ENCODE measurements at regions not wholly inside any gene's neighbourhood (a gene's known extent, or its start where the extent isn't known, plus 50 kb on each side); places are given as distances from the start of the nearest gene placed in this dataset.

- Histone ChIP-seq H3K36me3 (ENCODE audit: insufficient read depth, low read length) (no peaks in the 10 kb centered on the region), H3K9me3 (ENCODE audit: insufficient read depth, low read depth, low read length) (0 out of 2 replicates have a peak, but pooled peaks cover 2% of the 10 kb centered on the region), H3K4me1 (ENCODE audit: insufficient read depth, low read length) (peaks cover 15% of the 10 kb centered on the region), H3K27me3 (ENCODE audit: insufficient read depth, low read length) (peaks cover 10% of the 10 kb centered on the region; the same call in 1 of the 2 replicates), H3K9ac (ENCODE audit: low read depth, low read length) (no peak overlapping the region), H3K27ac (ENCODE audit: low read depth, low read length) (no peak overlapping the region), H3K4me3 (ENCODE audit: low read length) (no peak overlapping the region)
- 70% methylated on average over 14 of the region's 14 CpGs for WGBS
Measured at GRCh38 chr2:236794176-236794957, 224.7 kb downstream of the ACKR3 start.

GRCh38 chr2:236795169-236795860, 225.7 kb downstream of the ACKR3 start:
- 95% methylated on average over 11 of the region's 11 CpGs for WGBS
- peaks cover 15% of the 10 kb centered on the region for H3K4me1 ChIP-seq (ENCODE audit: insufficient read depth, low read length)
- no peak overlapping the region for H3K27ac ChIP-seq (ENCODE audit: low read depth, low read length)
- no peak overlapping the region for H3K4me3 ChIP-seq (ENCODE audit: low read length)
- no peaks in the 10 kb centered on the region for H3K36me3 ChIP-seq (ENCODE audit: insufficient read depth, low read length)
- no peak overlapping the region for H3K9ac ChIP-seq (ENCODE audit: low read depth, low read length)
- H3K27me3 ChIP-seq (ENCODE audit: insufficient read depth, low read length), result peaks cover 10% of the 10 kb centered on the region; the same call in 1 of the 2 replicates
- H3K9me3 ChIP-seq (ENCODE audit: insufficient read depth, low read depth, low read length), result 0 out of 2 replicates have a peak, but pooled peaks cover 2% of the 10 kb centered on the region

GRCh38 chr2:236795861-236796219, 226.2 kb downstream of the ACKR3 start:
- peaks cover 10% of the 10 kb centered on the region; the same call in 1 of the 2 replicates for H3K27me3 ChIP-seq (ENCODE audit: insufficient read depth, low read length)
- no peak overlapping the region for H3K9ac ChIP-seq (ENCODE audit: low read depth, low read length)
- H3K9me3 ChIP-seq (ENCODE audit: insufficient read depth, low read depth, low read length), result 0 out of 2 replicates have a peak, but pooled peaks cover 2% of the 10 kb centered on the region
- H3K4me1 ChIP-seq (ENCODE audit: insufficient read depth, low read length), result peaks cover 15% of the 10 kb centered on the region
- no peak overlapping the region for H3K4me3 ChIP-seq (ENCODE audit: low read length)
- no peak overlapping the region for H3K27ac ChIP-seq (ENCODE audit: low read depth, low read length)
- no peaks in the 10 kb centered on the region for H3K36me3 ChIP-seq (ENCODE audit: insufficient read depth, low read length)
- WGBS, result 94% methylated on average over 8 of the region's 8 CpGs

GRCh38 chr2:236796236-236796635, 226.6 kb downstream of the ACKR3 start:
- Histone ChIP-seq H3K36me3 (ENCODE audit: insufficient read depth, low read length) (no peaks in the 10 kb centered on the region), H3K9ac (ENCODE audit: low read depth, low read length) (no peak overlapping the region), H3K4me3 (ENCODE audit: low read length) (no peak overlapping the region), H3K27me3 (ENCODE audit: insufficient read depth, low read length) (peaks cover 10% of the 10 kb centered on the region; the same call in 1 of the 2 replicates), H3K9me3 (ENCODE audit: insufficient read depth, low read depth, low read length) (0 out of 2 replicates have a peak, but pooled peaks cover 2% of the 10 kb centered on the region), H3K4me1 (ENCODE audit: insufficient read depth, low read length) (peaks cover 15% of the 10 kb centered on the region), H3K27ac (ENCODE audit: low read depth, low read length) (no peak overlapping the region)
- 100% methylated on average over 2 of the region's 2 CpGs for WGBS

- Histone ChIP-seq H3K36me3 (ENCODE audit: insufficient read depth, low read length) (no peaks in the 10 kb centered on the region), H3K27ac (ENCODE audit: low read depth, low read length) (no peak overlapping the region), H3K4me3 (ENCODE audit: low read length) (no peak overlapping the region), H3K27me3 (ENCODE audit: insufficient read depth, low read length) (peaks cover 10% of the 10 kb centered on the region; the same call in 1 of the 2 replicates), H3K9me3 (ENCODE audit: insufficient read depth, low read depth, low read length) (0 out of 2 replicates have a peak, but pooled peaks cover under 1% of the 10 kb centered on the region), H3K4me1 (ENCODE audit: insufficient read depth, low read length) (peaks cover 15% of the 10 kb centered on the region), H3K9ac (ENCODE audit: low read depth, low read length) (no peak overlapping the region)
- 79% methylated on average over 7 of the region's 7 CpGs for WGBS
Measured at GRCh38 chr2:236797411-236797810, 227.8 kb downstream of the ACKR3 start.

GRCh38 chr2:236798491-236798890, 228.9 kb downstream of the ACKR3 start:
- 95% methylated on average over 3 of the region's 3 CpGs for WGBS
- no peak overlapping the region for H3K9ac ChIP-seq (ENCODE audit: low read depth, low read length)
- H3K9me3 ChIP-seq (ENCODE audit: insufficient read depth, low read depth, low read length), result no peaks in the 10 kb centered on the region
- H3K27ac ChIP-seq (ENCODE audit: low read depth, low read length), result no peak overlapping the region
- H3K27me3 ChIP-seq (ENCODE audit: insufficient read depth, low read length), result peaks cover 7% of the 10 kb centered on the region; the same call in 1 of the 2 replicates
- H3K4me1 ChIP-seq (ENCODE audit: insufficient read depth, low read length), result peaks cover 11% of the 10 kb centered on the region; the same call in 1 of the 2 replicates
- H3K36me3 ChIP-seq (ENCODE audit: insufficient read depth, low read length), result no peaks in the 10 kb centered on the region
- H3K4me3 ChIP-seq (ENCODE audit: low read length), result no peak overlapping the region

GRCh38 chr2:236799391-236800026, 229.9 kb downstream of the ACKR3 start:
- Histone ChIP-seq H3K4me1 (ENCODE audit: insufficient read depth, low read length) (peaks cover 6% of the 10 kb centered on the region), H3K4me3 (ENCODE audit: low read length) (no peak overlapping the region), H3K9me3 (ENCODE audit: insufficient read depth, low read depth, low read length) (no peaks in the 10 kb centered on the region), H3K9ac (ENCODE audit: low read depth, low read length) (no peak overlapping the region), H3K36me3 (ENCODE audit: insufficient read depth, low read length) (no peaks in the 10 kb centered on the region), H3K27ac (ENCODE audit: low read depth, low read length) (no peak overlapping the region), H3K27me3 (ENCODE audit: insufficient read depth, low read length) (peaks cover 4% of the 10 kb centered on the region; the same call in 1 of the 2 replicates)
- 100% methylated on average over 6 of the region's 7 CpGs for WGBS

GRCh38 chr2:236802862-236803261, 233.2 kb downstream of the ACKR3 start:
- H3K4me3 ChIP-seq (ENCODE audit: low read length), result no peak overlapping the region
- no peaks in the 10 kb centered on the region for H3K9me3 ChIP-seq (ENCODE audit: insufficient read depth, low read depth, low read length)
- no peaks in the 10 kb centered on the region for H3K36me3 ChIP-seq (ENCODE audit: insufficient read depth, low read length)
- H3K4me1 ChIP-seq (ENCODE audit: insufficient read depth, low read length), result peaks cover 4% of the 10 kb centered on the region; the same call in 1 of the 2 replicates
- WGBS, result 94% methylated on average over 6 of the region's 6 CpGs
- no peak overlapping the region for H3K9ac ChIP-seq (ENCODE audit: low read depth, low read length)
- no peaks in the 10 kb centered on the region for H3K27me3 ChIP-seq (ENCODE audit: insufficient read depth, low read length)
- no peak overlapping the region for H3K27ac ChIP-seq (ENCODE audit: low read depth, low read length)

GRCh38 chr2:236803621-236804020, 234.0 kb downstream of the ACKR3 start:
- Histone ChIP-seq H3K4me3 (ENCODE audit: low read length) (no peak overlapping the region), H3K9me3 (ENCODE audit: insufficient read depth, low read depth, low read length) (no peaks in the 10 kb centered on the region), H3K36me3 (ENCODE audit: insufficient read depth, low read length) (no peaks in the 10 kb centered on the region), H3K27me3 (ENCODE audit: insufficient read depth, low read length) (no peaks in the 10 kb centered on the region), H3K9ac (ENCODE audit: low read depth, low read length) (no peak overlapping the region), H3K4me1 (ENCODE audit: insufficient read depth, low read length) (peaks cover 4% of the 10 kb centered on the region; the same call in 1 of the 2 replicates), H3K27ac (ENCODE audit: low read depth, low read length) (no peak overlapping the region)
- 70% methylated on average over 20 of the region's 20 CpGs for WGBS

- Histone ChIP-seq H3K36me3 (ENCODE audit: insufficient read depth, low read length) (no peaks in the 10 kb centered on the region), H3K4me1 (ENCODE audit: insufficient read depth, low read length) (peaks cover 4% of the 10 kb centered on the region; the same call in 1 of the 2 replicates), H3K27me3 (ENCODE audit: insufficient read depth, low read length) (no peaks in the 10 kb centered on the region), H3K4me3 (ENCODE audit: low read length) (no peak overlapping the region), H3K27ac (ENCODE audit: low read depth, low read length) (no peak overlapping the region), H3K9me3 (ENCODE audit: insufficient read depth, low read depth, low read length) (peaks cover 13% of the 10 kb centered on the region), H3K9ac (ENCODE audit: low read depth, low read length) (no peak overlapping the region)
- WGBS, result 97% methylated on average over 6 of the region's 6 CpGs
Measured at GRCh38 chr2:236805800-236806531, 236.3 kb downstream of the ACKR3 start.

Measured in HUES64 (cell line).